Thyroid gland (tissue), 4 donors: ENCODE measurements at regions not wholly inside any gene's neighbourhood (a gene's known extent, or its start where the extent isn't known, plus 50 kb on each side); places are given as distances from the start of the nearest gene placed in this dataset.

Experiments
- CTCF ChIP-seq, 6 experiments: fragments of 200-600 bp in 3 of 6; fragments of 450-650 bp in 3 of 6; sonication (generic) in 3 of 6; IDR thresholded peaks; one replicate each; pipeline ENCODE4 v1.5.1; 2016 to 2019; ENCODE audit warnings: antibody characterized with exemption in 6 of 6, mild to moderate bottlenecking in 2 of 6, inconsistent platforms in 1 of 6, moderate library complexity in 1 of 6
- POLR2A ChIP-seq, 2 donors: fragments of 450-650 bp; IDR thresholded peaks; one replicate each; pipeline ENCODE4 v1.6.1; 2017; ENCODE audit warnings: antibody characterized with exemption in 2 of 2, mild to moderate bottlenecking in 2 of 2, moderate library complexity in 1 of 2

GRCh38 chr11:116648247-116649174, 124.3 kb downstream of the BUD13 start:
- TF ChIP-seq CTCF (IDR thresholded peaks at IDR 0.05) (no peak), POLR2A (IDR thresholded peaks at IDR 0.05) (no peak)
